HEK293 (cell line): ENCODE measurements at regions not wholly inside any gene's neighbourhood (a gene's known extent, or its start where the extent isn't known, plus 50 kb on each side); places are given as distances from the start of the nearest gene placed in this dataset.

Experiments used
- CTCF ChIA-PET: fragments of 350-600 bp; formaldehyde crosslinking; extraction: SDS; loops from one replicate; lab custom pipeline; 2021; ENCODE audit warnings: antibody characterized with exemption; lab: Yijun Ruan, JAX
- POLR2A ChIA-PET: fragments of 300-600 bp; formaldehyde crosslinking; extraction: SDS; loops from one replicate; lab custom pipeline; 2020; ENCODE audit warnings: antibody characterized with exemption, inconsistent platforms; lab: Yijun Ruan, JAX
- H3K27ac ChIP-seq: fragments of 200-500 bp; sonication (Bioruptor generic); 2 replicates; pipeline ENCODE4 v1.5.1; 2014; ENCODE audit warnings: low read depth, low read length, control low read depth, inconsistent platforms; ENCODE audit errors: extremely low read depth
- H3K36me3 ChIP-seq, 2 experiments: fragments of 200-500 bp in 1 of 2; sonication (Bioruptor generic) in 1 of 2; 1 replicate in 1 of 2; 2 replicates in 1 of 2; pipeline ENCODE4 v1.5.1; 2014 to 2017; ENCODE audit warnings: inconsistent platforms in 2 of 2, low read length in 2 of 2; ENCODE audit not compliant: control insufficient read depth in 2 of 2, insufficient read depth in 1 of 2
- H3K4me1 ChIP-seq: fragments of 200-500 bp; sonication (Bioruptor generic); 2 replicates; pipeline ENCODE4 v1.5.1; 2014; ENCODE audit warnings: mild to moderate bottlenecking, low read length, inconsistent platforms; ENCODE audit not compliant: control insufficient read depth, insufficient read depth
- H3K4me3 ChIP-seq: 2 replicates; pipeline ENCODE4 v1.5.1; 2011; ENCODE audit warnings: low read depth, mild to moderate bottlenecking, control low read depth, low read length, moderate library complexity
- H3K9me3 ChIP-seq: fragments of 200-500 bp; sonication (Bioruptor generic); 2 replicates; pipeline ENCODE4 v1.5.1; 2014; ENCODE audit warnings: low read depth, low read length, inconsistent platforms; ENCODE audit not compliant: control insufficient read depth, insufficient read depth
- CTCF ChIP-seq: fragments of 450-650 bp; formaldehyde crosslinking; IDR thresholded peaks from 2 replicates; pipeline ENCODE4 v1.5.1; 2016; ENCODE audit warnings: missing biosample characterization, missing genetic modification characterization
- GLI4 ChIP-seq: fragments of 450-650 bp; formaldehyde crosslinking; IDR thresholded peaks from 2 replicates; pipeline ENCODE4 v1.5.1; 2016; ENCODE audit warnings: missing biosample characterization, missing genetic modification characterization
- GLIS1 ChIP-seq: fragments of 450-650 bp; formaldehyde crosslinking; IDR thresholded peaks from 2 replicates; pipeline ENCODE4 v1.5.1; 2016; ENCODE audit warnings: missing biosample characterization, missing genetic modification characterization
- GLIS2 ChIP-seq: fragments of 450-650 bp; formaldehyde crosslinking; IDR thresholded peaks from 2 replicates; pipeline ENCODE4 v1.5.1; 2016; ENCODE audit warnings: missing biosample characterization, missing genetic modification characterization
- HOXA7 ChIP-seq: sonication (generic); formaldehyde crosslinking; IDR thresholded peaks from 2 replicates; pipeline ENCODE4 v1.8.1; 2022; ENCODE audit warnings: missing genetic modification reagents, borderline replicate concordance
- MEIS1 ChIP-seq: sonication (generic); formaldehyde crosslinking; IDR thresholded peaks from 2 replicates; pipeline ENCODE4 v1.8.1; 2022; ENCODE audit warnings: missing genetic modification reagents, mild to moderate bottlenecking, borderline replicate concordance
- MZF1 ChIP-seq: fragments of 450-650 bp; formaldehyde crosslinking; IDR thresholded peaks from 2 replicates; pipeline ENCODE4 v1.5.1; 2017; ENCODE audit warnings: missing biosample characterization, missing genetic modification characterization, borderline replicate concordance
- SP3 ChIP-seq: fragments of 450-650 bp; formaldehyde crosslinking; IDR thresholded peaks from 2 replicates; pipeline ENCODE4 v1.5.1; 2016; ENCODE audit warnings: missing biosample characterization, missing genetic modification characterization
- ZBTB17 ChIP-seq: fragments of 450-650 bp; formaldehyde crosslinking; IDR thresholded peaks from 2 replicates; pipeline ENCODE4 v1.5.1; 2016; ENCODE audit warnings: missing biosample characterization, missing genetic modification characterization
- ZFHX2 ChIP-seq: fragments of 450-650 bp; formaldehyde crosslinking; conservative IDR thresholded peaks from 2 replicates; pipeline ENCODE4 v1.5.1; 2016; ENCODE audit warnings: missing biosample characterization, missing genetic modification characterization
- ZIC2 ChIP-seq: fragments of 450-650 bp; formaldehyde crosslinking; IDR thresholded peaks from 2 replicates; pipeline ENCODE4 v1.5.1; 2016; ENCODE audit warnings: missing biosample characterization, missing genetic modification characterization
- ZNF133 ChIP-seq: fragments of 450-650 bp; formaldehyde crosslinking; IDR thresholded peaks from 2 replicates; pipeline ENCODE4 v1.5.1; 2016; ENCODE audit warnings: missing biosample characterization, missing genetic modification characterization
- ZNF341 ChIP-seq: fragments of 450-650 bp; formaldehyde crosslinking; IDR thresholded peaks from 2 replicates; pipeline ENCODE4; 2016; ENCODE audit warnings: low read depth, missing biosample characterization, missing genetic modification characterization
- ZNF366 ChIP-seq: fragments of 450-650 bp; formaldehyde crosslinking; conservative IDR thresholded peaks from 2 replicates; pipeline ENCODE4 v1.5.1; 2016; ENCODE audit warnings: missing biosample characterization, missing genetic modification characterization
- ZNF394 ChIP-seq: fragments of 450-650 bp; formaldehyde crosslinking; IDR thresholded peaks from 2 replicates; pipeline ENCODE4 v1.5.1; 2016; ENCODE audit warnings: missing biosample characterization, missing genetic modification characterization, mild to moderate bottlenecking, moderate library complexity, borderline replicate concordance
- ZNF416 ChIP-seq: fragments of 450-650 bp; formaldehyde crosslinking; IDR thresholded peaks from 2 replicates; pipeline ENCODE4 v1.5.1; 2016; ENCODE audit warnings: missing biosample characterization, missing genetic modification characterization
- ZNF433 ChIP-seq: fragments of 450-650 bp; formaldehyde crosslinking; IDR thresholded peaks from 2 replicates; pipeline ENCODE4 v1.5.1; 2016; ENCODE audit warnings: missing biosample characterization, missing genetic modification characterization, low read depth
- ZNF530 ChIP-seq: fragments of 450-650 bp; formaldehyde crosslinking; IDR thresholded peaks from 2 replicates; pipeline ENCODE4 v1.5.1; 2016; ENCODE audit warnings: low read depth, missing biosample characterization, missing genetic modification characterization
- ZNF629 ChIP-seq: fragments of 450-650 bp; formaldehyde crosslinking; IDR thresholded peaks from 2 replicates; pipeline ENCODE4 v1.5.1; 2017; ENCODE audit warnings: missing biosample characterization, missing genetic modification characterization
- ZNF660 ChIP-seq: fragments of 450-650 bp; IDR thresholded peaks from 2 replicates; pipeline ENCODE4 v1.5.1; 2018; ENCODE audit warnings: missing biosample characterization, mild to moderate bottlenecking, missing genetic modification characterization
- ZXDB ChIP-seq: fragments of 450-650 bp; formaldehyde crosslinking; IDR thresholded peaks from 2 replicates; pipeline ENCODE4 v1.5.1; 2016; ENCODE audit warnings: missing biosample characterization, missing genetic modification characterization
- TF ChIP-seq, protein P1 (sequence below): fragments of 450-650 bp; formaldehyde crosslinking; IDR thresholded peaks from 2 replicates; pipeline ENCODE4; 2016; ENCODE audit warnings: missing biosample characterization, missing genetic modification characterization
- TF ChIP-seq, protein P2 (sequence below): fragments of 450-650 bp; formaldehyde crosslinking; IDR thresholded peaks from 2 replicates; pipeline ENCODE4 v1.5.1; 2016; ENCODE audit warnings: missing biosample characterization, missing genetic modification characterization
- TF ChIP-seq, protein P3 (sequence below): sonication (generic); formaldehyde crosslinking; IDR thresholded peaks from 2 replicates; pipeline ENCODE4 v1.8.1; 2022; ENCODE audit warnings: mild to moderate bottlenecking, moderate library complexity, missing genetic modification reagents
- TF ChIP-seq, protein P4 (sequence below): fragments of 450-650 bp; formaldehyde crosslinking; IDR thresholded peaks from 2 replicates; pipeline ENCODE4 v1.5.1; 2016; ENCODE audit warnings: missing biosample characterization, missing genetic modification characterization

- TF ChIP-seq, protein P1, sequence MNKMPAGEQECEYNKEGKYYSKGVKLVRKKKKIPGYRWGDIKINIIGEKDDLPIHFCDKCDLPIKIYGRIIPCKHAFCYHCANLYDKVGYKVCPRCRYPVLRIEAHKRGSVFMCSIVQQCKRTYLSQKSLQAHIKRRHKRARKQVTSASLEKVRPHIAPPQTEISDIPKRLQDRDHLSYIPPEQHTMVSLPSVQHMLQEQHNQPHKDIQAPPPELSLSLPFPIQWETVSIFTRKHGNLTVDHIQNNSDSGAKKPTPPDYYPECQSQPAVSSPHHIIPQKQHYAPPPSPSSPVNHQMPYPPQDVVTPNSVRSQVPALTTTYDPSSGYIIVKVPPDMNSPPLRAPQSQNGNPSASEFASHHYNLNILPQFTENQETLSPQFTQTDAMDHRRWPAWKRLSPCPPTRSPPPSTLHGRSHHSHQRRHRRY, result no peak
- TF ChIP-seq ZFHX2 (tag by site-specific recombination), result no peak
Observed at GRCh38 chr11:70740488-70740851, 342.1 kb downstream of the CTTN start (continued).

GRCh38 chr11:70741085-70741484 is 342.8 kb downstream of the CTTN start:
- Histone ChIP-seq H3K4me3 (no peak overlapping the region), H3K36me3 (no peaks in the 10 kb centered on the region), H3K9me3 (no peaks in the 10 kb centered on the region), H3K4me1 (no peaks in the 10 kb centered on the region), H3K27ac (no peak overlapping the region)
- ChIA-PET POLR2A (no interaction called here), CTCF (no interaction called here)
- no peak for TF ChIP-seq GLIS2 (tag by site-specific recombination)
- TF ChIP-seq ZBTB17 (tag by site-specific recombination), result peak; percentile 52; the same call in 1 of the 2 replicates
- peak; percentile 89 for TF ChIP-seq ZNF366 (tag by site-specific recombination)

GRCh38 chr11:70742553-70743291 is 344.4 kb downstream of the CTTN start:
- ChIA-PET POLR2A (no interaction called here), CTCF (interaction anchor here (1.0 kb wide), 1 partner anchor 13 kb away, joined by 3 read pairs; no protein-coding TSS in a partner anchor)
- H3K27ac ChIP-seq, result no peak overlapping the region
- no peaks in the 10 kb centered on the region for H3K4me1 ChIP-seq
- TF ChIP-seq GLIS1 (tag by site-specific recombination), result peak; percentile 32
- no peak for TF ChIP-seq ZNF660
- TF ChIP-seq ZNF416, result no peak
- no peak for TF ChIP-seq HOXA7
- no peak for TF ChIP-seq MZF1 (tag by site-specific recombination)
- TF ChIP-seq SP3 (tag by site-specific recombination), result no peak
- no peak for TF ChIP-seq ZNF133
- TF ChIP-seq ZIC2, result peak; percentile 95
- no peak for TF ChIP-seq ZNF629 (tag by site-specific recombination)
- TF ChIP-seq, protein P2, sequence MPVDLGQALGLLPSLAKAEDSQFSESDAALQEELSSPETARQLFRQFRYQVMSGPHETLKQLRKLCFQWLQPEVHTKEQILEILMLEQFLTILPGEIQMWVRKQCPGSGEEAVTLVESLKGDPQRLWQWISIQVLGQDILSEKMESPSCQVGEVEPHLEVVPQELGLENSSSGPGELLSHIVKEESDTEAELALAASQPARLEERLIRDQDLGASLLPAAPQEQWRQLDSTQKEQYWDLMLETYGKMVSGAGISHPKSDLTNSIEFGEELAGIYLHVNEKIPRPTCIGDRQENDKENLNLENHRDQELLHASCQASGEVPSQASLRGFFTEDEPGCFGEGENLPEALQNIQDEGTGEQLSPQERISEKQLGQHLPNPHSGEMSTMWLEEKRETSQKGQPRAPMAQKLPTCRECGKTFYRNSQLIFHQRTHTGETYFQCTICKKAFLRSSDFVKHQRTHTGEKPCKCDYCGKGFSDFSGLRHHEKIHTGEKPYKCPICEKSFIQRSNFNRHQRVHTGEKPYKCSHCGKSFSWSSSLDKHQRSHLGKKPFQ (tag by site-specific recombination), result 0 out of 2 replicates have a peak, but pooled peaks have one; percentile 20
- no peak overlapping the region for H3K4me3 ChIP-seq
- H3K9me3 ChIP-seq, result no peaks in the 10 kb centered on the region
- H3K36me3 ChIP-seq, result no peaks in the 10 kb centered on the region

DNA sequence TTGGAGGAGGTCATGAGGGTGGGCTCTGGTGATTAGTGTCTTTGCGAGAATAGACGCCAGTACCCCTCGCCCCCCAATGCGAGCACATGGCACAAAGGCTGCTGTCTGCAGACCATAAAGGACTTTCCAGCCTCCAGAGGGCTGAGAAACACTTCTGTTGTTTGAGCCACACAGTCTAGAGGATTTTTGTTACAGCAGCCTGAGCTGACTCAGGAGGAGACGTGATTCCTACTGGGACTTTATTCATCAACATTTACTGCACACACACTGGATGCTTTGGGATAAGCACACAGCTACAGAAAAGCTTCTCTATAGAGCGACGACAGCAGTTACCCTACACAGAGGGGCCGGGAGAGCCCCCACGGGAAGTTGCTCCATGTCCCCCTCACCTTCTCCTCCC is 345.0 kb downstream of the CTTN start:
- POLR2A ChIA-PET, result no interaction called here
- no peaks in the 10 kb centered on the region for H3K36me3 ChIP-seq
- no peak overlapping the region for H3K4me3 ChIP-seq
- TF ChIP-seq ZNF394 (tag by site-specific recombination), result no peak
- no peak for TF ChIP-seq ZNF530 (tag by site-specific recombination)
- TF ChIP-seq, protein P3, sequence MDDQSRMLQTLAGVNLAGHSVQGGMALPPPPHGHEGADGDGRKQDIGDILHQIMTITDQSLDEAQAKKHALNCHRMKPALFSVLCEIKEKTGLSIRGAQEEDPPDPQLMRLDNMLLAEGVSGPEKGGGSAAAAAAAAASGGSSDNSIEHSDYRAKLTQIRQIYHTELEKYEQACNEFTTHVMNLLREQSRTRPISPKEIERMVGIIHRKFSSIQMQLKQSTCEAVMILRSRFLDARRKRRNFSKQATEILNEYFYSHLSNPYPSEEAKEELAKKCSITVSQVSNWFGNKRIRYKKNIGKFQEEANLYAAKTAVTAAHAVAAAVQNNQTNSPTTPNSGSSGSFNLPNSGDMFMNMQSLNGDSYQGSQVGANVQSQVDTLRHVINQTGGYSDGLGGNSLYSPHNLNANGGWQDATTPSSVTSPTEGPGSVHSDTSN (CRISPR knock-in tag), result no peak
- TF ChIP-seq ZNF341 (tag by site-specific recombination), result no peak
- no peak for TF ChIP-seq CTCF
- TF ChIP-seq GLI4 (tag by site-specific recombination), result no peak
- no peak for TF ChIP-seq ZNF433 (tag by site-specific recombination)
- no peak for TF ChIP-seq MEIS1 (CRISPR knock-in tag)
- TF ChIP-seq ZFHX2 (tag by site-specific recombination), result no peak
- no peak for TF ChIP-seq ZXDB (tag by site-specific recombination)
- TF ChIP-seq, protein P4, sequence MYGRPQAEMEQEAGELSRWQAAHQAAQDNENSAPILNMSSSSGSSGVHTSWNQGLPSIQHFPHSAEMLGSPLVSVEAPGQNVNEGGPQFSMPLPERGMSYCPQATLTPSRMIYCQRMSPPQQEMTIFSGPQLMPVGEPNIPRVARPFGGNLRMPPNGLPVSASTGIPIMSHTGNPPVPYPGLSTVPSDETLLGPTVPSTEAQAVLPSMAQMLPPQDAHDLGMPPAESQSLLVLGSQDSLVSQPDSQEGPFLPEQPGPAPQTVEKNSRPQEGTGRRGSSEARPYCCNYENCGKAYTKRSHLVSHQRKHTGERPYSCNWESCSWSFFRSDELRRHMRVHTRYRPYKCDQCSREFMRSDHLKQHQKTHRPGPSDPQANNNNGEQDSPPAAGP (tag by site-specific recombination), result no peak
- TF ChIP-seq, all 188 proteins: peak for 0
- CTCF ChIA-PET, result interaction anchor here (1.0 kb wide), 1 partner anchor 12 kb away, joined by 3 read pairs; no protein-coding TSS in a partner anchor
- Histone ChIP-seq H3K27ac (no peak overlapping the region), H3K4me1 (no peaks in the 10 kb centered on the region), H3K9me3 (no peaks in the 10 kb centered on the region)
